ENCODE measurements at regions not wholly inside any gene's neighbourhood (a gene's known extent, or its start where the extent isn't known, plus 50 kb on each side); places are given as distances from the start of the nearest gene placed in this dataset.
"Not testable (repeated sequence)": the region's sequence is repeated elsewhere in the genome, so short reads cannot be mapped to it uniquely, and the experiment has no call there.

- not testable (repeated sequence) for DNase-seq; H3K4me1 ChIP-seq (ENCODE audit: control insufficient read depth, insufficient read depth, low read length); H3K4me3 ChIP-seq (ENCODE audit: low read length); H3K36me3 ChIP-seq (ENCODE audit: control insufficient read depth, insufficient read depth, low read length); H3K27me3 ChIP-seq (ENCODE audit: control insufficient read depth, insufficient read depth, low read length); H3K9me3 ChIP-seq (replicated peaks; ENCODE audit: control insufficient read depth, low read depth, low read length); H3K27ac ChIP-seq (ENCODE audit: low read length)
- 100% methylated on average over 1 of the region's 6 CpGs for WGBS (ENCODE audit: insufficient coverage)
Measured at GRCh38 chr13:87185138-87185537, 486.0 kb upstream of the SLITRK5 start.

DNA sequence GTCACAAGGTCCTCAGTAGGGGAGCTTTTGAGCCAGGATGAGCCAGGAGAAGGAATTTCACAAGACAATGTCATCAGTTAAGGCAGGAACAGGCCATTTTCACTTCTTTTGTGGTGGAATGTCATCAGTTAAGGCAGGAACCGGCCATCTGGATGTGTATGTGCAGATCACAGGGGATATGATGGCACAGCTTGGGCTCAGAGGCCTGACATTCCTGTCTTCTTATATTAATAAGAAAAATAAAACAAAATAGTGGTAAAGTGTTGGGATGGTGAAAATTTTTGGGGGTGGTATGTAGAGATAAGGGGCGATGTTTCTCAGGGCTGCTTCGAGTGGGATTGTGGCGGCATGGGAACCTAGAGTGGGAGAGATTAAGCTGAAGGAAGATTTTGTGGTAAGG is 484.5 kb upstream of the SLITRK5 start:
- H3K4me3 ChIP-seq (ENCODE audit: low read length); H3K4me1 ChIP-seq (ENCODE audit: control insufficient read depth, insufficient read depth, low read length); DNase-seq; H3K27me3 ChIP-seq (ENCODE audit: control insufficient read depth, insufficient read depth, low read length); H3K9me3 ChIP-seq (replicated peaks; ENCODE audit: control insufficient read depth, low read depth, low read length); H3K27ac ChIP-seq (ENCODE audit: low read length); H3K36me3 ChIP-seq (ENCODE audit: control insufficient read depth, insufficient read depth, low read length): not testable (repeated sequence)
- WGBS (ENCODE audit: insufficient coverage) = 91% methylated on average over 3 of the region's 4 CpGs

DNA sequence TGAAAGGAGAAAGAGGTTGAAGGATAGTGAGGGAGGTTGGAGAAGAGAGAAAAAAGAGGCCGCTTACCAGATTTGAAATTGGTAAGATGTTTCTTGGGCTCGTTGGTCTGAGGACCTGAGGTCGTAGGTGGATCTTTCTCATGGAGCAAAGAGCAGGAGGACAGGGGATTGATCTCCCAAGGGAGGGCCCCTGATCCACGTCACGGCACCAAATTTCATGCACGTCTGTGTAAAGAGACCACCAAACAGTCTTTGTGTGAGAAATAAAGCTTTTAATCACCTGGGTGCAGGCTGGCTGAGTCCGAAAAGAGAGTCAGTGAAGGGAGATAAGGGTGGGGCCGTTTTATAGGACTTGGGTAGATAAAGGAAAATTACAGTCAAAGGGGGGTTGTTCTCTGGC is 479.7 kb upstream of the SLITRK5 start:
- not testable (repeated sequence) for H3K9me3 ChIP-seq (replicated peaks; ENCODE audit: control insufficient read depth, low read depth, low read length); DNase-seq; H3K27me3 ChIP-seq (ENCODE audit: control insufficient read depth, insufficient read depth, low read length); H3K36me3 ChIP-seq (ENCODE audit: control insufficient read depth, insufficient read depth, low read length); H3K27ac ChIP-seq (ENCODE audit: low read length); H3K4me1 ChIP-seq (ENCODE audit: control insufficient read depth, insufficient read depth, low read length); H3K4me3 ChIP-seq (ENCODE audit: low read length)
- 81% methylated on average over 4 of the region's 8 CpGs for WGBS (ENCODE audit: insufficient coverage)

DNA sequence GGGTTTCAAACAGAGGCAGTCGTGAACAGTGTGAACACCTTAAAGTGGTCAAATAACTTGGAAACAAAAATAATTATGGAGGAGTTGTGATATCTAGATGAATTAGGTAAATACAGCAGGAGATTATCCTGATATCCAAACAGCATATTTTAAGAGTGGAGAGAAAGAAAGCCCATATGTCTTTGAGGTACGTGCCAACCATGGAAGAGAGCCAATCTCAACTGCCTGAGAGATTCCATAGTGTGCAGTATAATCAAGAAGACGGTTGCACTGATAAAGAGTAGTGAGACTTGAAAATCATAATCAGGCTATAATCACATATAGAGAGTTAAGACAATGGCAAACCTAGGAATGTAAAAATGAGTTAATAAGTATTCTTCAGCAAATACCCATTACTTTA is 472.8 kb upstream of the SLITRK5 start:
- Histone ChIP-seq H3K36me3 (ENCODE audit: control insufficient read depth, insufficient read depth, low read length) (no peaks in the 10 kb centered on the region), H3K27me3 (ENCODE audit: control insufficient read depth, insufficient read depth, low read length) (no peaks in the 10 kb centered on the region), H3K9me3 (replicated peaks; ENCODE audit: control insufficient read depth, low read depth, low read length) (no peaks in the 10 kb centered on the region), H3K4me3 (ENCODE audit: low read length) (no peak overlapping the region), H3K4me1 (ENCODE audit: control insufficient read depth, insufficient read depth, low read length) (no peaks in the 10 kb centered on the region), H3K27ac (ENCODE audit: low read length) (no peak overlapping the region)
- WGBS (ENCODE audit: insufficient coverage) = no CpG with 5 or more reads among the region's 3 CpGs
- DNase-seq = peak; percentile 1

- Histone ChIP-seq H3K4me3 (ENCODE audit: low read length) (no peak overlapping the region), H3K9me3 (replicated peaks; ENCODE audit: control insufficient read depth, low read depth, low read length) (no peaks in the 10 kb centered on the region), H3K27me3 (ENCODE audit: control insufficient read depth, insufficient read depth, low read length) (no peaks in the 10 kb centered on the region), H3K4me1 (ENCODE audit: control insufficient read depth, insufficient read depth, low read length) (no peaks in the 10 kb centered on the region), H3K27ac (ENCODE audit: low read length) (no peak overlapping the region), H3K36me3 (ENCODE audit: control insufficient read depth, insufficient read depth, low read length) (no peaks in the 10 kb centered on the region)
- 92% methylated on average over 2 of the region's 6 CpGs for WGBS (ENCODE audit: insufficient coverage)
- no peak for DNase-seq
Measured at GRCh38 chr13:87206708-87207107, 464.5 kb upstream of the SLITRK5 start.

DNA sequence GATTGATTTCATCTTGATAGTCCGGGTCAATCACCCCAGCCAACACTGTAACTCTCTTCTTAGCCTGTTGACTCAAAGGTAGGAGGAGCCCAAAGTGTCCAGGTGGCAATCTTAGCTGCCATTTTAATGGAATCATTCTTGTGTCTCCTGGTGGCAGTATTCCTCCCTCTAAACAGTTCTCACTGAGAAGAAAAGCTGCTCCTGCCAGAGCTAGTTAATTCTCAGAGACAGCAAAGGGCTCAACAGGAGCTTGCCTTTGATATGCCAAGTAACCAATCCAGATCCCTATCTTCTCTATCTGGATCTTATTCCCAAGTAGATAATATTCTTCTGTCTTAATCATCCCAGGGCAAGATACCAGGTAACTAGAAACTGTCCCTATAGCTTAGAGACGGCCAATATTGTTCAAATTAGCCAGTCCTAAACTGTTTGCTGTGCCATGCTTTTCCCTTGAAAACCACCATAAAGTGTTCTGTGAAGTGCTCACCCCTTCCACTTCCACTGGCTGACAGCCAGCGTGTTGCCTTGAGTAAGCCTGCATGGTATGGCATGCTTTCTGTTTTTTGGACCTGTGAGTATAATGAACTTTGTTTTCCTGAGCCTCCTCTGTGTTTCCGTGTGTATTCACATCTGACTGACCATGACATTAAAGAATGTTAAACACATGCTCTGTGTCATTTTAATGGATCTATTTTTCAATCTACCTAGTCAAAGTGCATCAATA is 463.7 kb upstream of the SLITRK5 start:
- Histone ChIP-seq H3K27me3 (ENCODE audit: control insufficient read depth, insufficient read depth, low read length) (no peaks in the 10 kb centered on the region), H3K27ac (ENCODE audit: low read length) (no peak overlapping the region), H3K4me1 (ENCODE audit: control insufficient read depth, insufficient read depth, low read length) (no peaks in the 10 kb centered on the region), H3K9me3 (replicated peaks; ENCODE audit: control insufficient read depth, low read depth, low read length) (no peaks in the 10 kb centered on the region), H3K36me3 (ENCODE audit: control insufficient read depth, insufficient read depth, low read length) (no peaks in the 10 kb centered on the region), H3K4me3 (ENCODE audit: low read length) (no peak overlapping the region)
- WGBS (ENCODE audit: insufficient coverage) = 67% methylated on average over 1 of the region's 4 CpGs
- DNase-seq = no peak

DNA sequence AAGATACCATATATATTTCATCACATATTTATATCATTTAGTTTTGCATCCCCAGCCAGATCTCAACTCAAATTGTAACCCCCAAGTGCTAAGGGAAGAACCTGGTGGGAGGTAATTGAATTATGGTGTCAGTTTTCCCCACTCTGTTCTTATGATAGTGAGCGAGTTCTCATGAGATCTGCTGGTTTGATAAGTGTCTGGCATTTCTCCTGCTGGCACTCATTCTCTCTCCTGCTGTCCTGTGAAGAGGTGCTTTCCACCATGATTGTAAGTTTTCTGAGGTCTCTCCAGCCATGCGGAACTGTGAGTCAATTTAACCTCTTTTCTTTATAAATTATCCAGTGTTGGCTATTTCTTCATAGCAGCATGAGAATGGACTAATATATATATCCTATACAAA is 462.5 kb upstream of the SLITRK5 start:
- Histone ChIP-seq H3K27ac (ENCODE audit: low read length) (no peak overlapping the region), H3K4me1 (ENCODE audit: control insufficient read depth, insufficient read depth, low read length) (no peaks in the 10 kb centered on the region), H3K4me3 (ENCODE audit: low read length) (no peak overlapping the region), H3K36me3 (ENCODE audit: control insufficient read depth, insufficient read depth, low read length) (no peaks in the 10 kb centered on the region), H3K9me3 (replicated peaks; ENCODE audit: control insufficient read depth, low read depth, low read length) (no peaks in the 10 kb centered on the region), H3K27me3 (ENCODE audit: control insufficient read depth, insufficient read depth, low read length) (no peaks in the 10 kb centered on the region)
- no peak for DNase-seq
- WGBS (ENCODE audit: insufficient coverage) = no CpG with 5 or more reads among the region's 2 CpGs

DNA sequence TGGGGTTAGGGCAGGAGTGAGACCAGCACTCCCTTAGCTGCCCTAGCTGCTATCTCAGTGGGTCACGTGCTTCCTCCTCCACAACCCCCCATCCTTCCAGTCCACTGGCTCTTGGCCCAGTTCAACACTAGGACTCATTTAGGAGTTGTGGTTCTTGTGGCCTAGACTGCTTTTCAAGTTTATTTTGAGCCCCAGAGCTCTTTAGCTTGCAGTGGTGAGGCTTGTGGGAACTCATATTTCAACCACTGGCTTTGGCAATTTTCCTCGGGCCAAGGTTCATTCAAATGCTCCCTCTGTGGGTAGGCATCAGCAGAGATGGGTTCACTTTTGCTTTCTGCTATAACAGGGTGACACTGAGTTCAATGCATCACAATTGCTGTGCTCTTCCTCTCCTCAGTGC is 436.2 kb upstream of the SLITRK5 start:
- 100% methylated on average over 1 of the region's 2 CpGs for WGBS (ENCODE audit: insufficient coverage)
- no peaks in the 10 kb centered on the region for H3K27me3 ChIP-seq (ENCODE audit: control insufficient read depth, insufficient read depth, low read length)
- no peaks in the 10 kb centered on the region for H3K4me1 ChIP-seq (ENCODE audit: control insufficient read depth, insufficient read depth, low read length)
- H3K9me3 ChIP-seq (replicated peaks; ENCODE audit: control insufficient read depth, low read depth, low read length) = no peaks in the 10 kb centered on the region
- H3K4me3 ChIP-seq (ENCODE audit: low read length) = no peak overlapping the region
- no peaks in the 10 kb centered on the region for H3K36me3 ChIP-seq (ENCODE audit: control insufficient read depth, insufficient read depth, low read length)
- DNase-seq = no peak
- no peak overlapping the region for H3K27ac ChIP-seq (ENCODE audit: low read length)

- Histone ChIP-seq H3K4me1 (ENCODE audit: control insufficient read depth, insufficient read depth, low read length) (no peaks in the 10 kb centered on the region), H3K4me3 (ENCODE audit: low read length) (no peak overlapping the region), H3K27ac (ENCODE audit: low read length) (no peak overlapping the region), H3K27me3 (ENCODE audit: control insufficient read depth, insufficient read depth, low read length) (no peaks in the 10 kb centered on the region), H3K9me3 (replicated peaks; ENCODE audit: control insufficient read depth, low read depth, low read length) (no peaks in the 10 kb centered on the region), H3K36me3 (ENCODE audit: control insufficient read depth, insufficient read depth, low read length) (no peaks in the 10 kb centered on the region)
- no peak for DNase-seq
Measured at GRCh38 chr13:87235621-87236020, 435.6 kb upstream of the SLITRK5 start.

DNA sequence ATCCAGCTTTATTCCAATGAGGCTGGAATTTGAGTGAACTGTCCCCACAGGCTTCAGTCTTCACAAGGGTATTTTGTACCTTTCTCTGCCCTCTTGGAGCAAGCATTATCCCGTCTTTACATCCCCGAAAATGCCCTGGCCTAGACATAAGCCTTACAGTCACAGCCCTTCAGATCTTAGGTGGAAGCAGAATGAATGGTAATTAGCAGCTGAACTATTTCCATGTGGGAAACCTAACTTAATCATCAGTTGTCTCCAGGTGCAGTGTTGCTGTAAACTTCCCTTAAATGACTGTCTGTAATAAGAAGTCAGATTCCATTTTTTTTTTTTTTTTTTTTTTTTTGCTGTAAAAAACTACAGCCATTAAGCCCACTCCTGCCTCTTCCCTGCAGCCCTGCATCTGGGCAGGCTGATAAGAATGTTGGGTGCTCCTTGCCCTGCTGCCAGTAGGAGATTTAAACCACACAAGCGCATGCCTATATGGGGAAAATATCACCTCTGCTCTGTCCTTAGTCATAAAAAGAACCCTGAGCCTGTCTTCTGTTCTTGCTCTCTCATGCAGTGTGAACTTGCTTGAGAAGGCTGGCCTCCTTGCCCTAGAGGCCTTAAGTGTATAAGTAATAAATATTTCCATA is 426.8 kb upstream of the SLITRK5 start:
- Histone ChIP-seq H3K27ac (ENCODE audit: low read length) (no peak overlapping the region), H3K4me3 (ENCODE audit: low read length) (no peak overlapping the region), H3K4me1 (ENCODE audit: control insufficient read depth, insufficient read depth, low read length) (no peaks in the 10 kb centered on the region), H3K36me3 (ENCODE audit: control insufficient read depth, insufficient read depth, low read length) (no peaks in the 10 kb centered on the region), H3K27me3 (ENCODE audit: control insufficient read depth, insufficient read depth, low read length) (no peaks in the 10 kb centered on the region), H3K9me3 (replicated peaks; ENCODE audit: control insufficient read depth, low read depth, low read length) (no peaks in the 10 kb centered on the region)
- no peak for DNase-seq
- no CpG with 5 or more reads among the region's 3 CpGs for WGBS (ENCODE audit: insufficient coverage)

- H3K27me3 ChIP-seq (ENCODE audit: control insufficient read depth, insufficient read depth, low read length); DNase-seq; H3K36me3 ChIP-seq (ENCODE audit: control insufficient read depth, insufficient read depth, low read length); H3K4me1 ChIP-seq (ENCODE audit: control insufficient read depth, insufficient read depth, low read length); H3K27ac ChIP-seq (ENCODE audit: low read length); H3K9me3 ChIP-seq (replicated peaks; ENCODE audit: control insufficient read depth, low read depth, low read length); H3K4me3 ChIP-seq (ENCODE audit: low read length): not testable (repeated sequence)
- WGBS (ENCODE audit: insufficient coverage) = 80% methylated on average over 1 of the region's 8 CpGs
Measured at GRCh38 chr13:87249847-87250246, 421.3 kb upstream of the SLITRK5 start.
